ENCODE measurements at regions not wholly inside any gene's neighbourhood (a gene's known extent, or its start where the extent isn't known, plus 50 kb on each side); places are given as distances from the start of the nearest gene placed in this dataset.

DNA sequence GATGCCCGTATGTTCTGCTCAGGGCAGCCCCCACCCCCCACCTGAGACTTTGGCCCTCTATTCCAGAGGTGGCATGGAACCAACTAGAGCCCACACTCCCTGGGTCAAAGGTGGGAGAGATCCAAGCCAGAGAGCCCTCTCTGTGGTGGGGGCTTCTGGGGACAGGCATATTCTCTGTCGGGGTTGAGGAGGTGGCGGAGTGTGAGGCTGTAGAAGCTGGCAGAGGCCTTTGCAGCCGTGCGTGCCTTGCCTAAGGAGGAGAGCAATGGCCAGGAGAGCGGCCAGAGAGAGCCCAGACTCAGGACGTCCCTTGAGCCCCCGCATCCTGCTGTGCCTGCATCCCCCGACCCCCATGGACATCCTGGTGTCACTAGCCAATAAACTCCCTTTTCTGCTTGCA, 79.2 kb upstream of the HPCAL1 start:
- TF ChIP-seq POLR2A (IDR thresholded peaks at IDR 0.05; ENCODE audit: extremely low read depth, insufficient read length) (no peak), MYC (IDR thresholded peaks at IDR 0.05; ENCODE audit: low read depth, low read length) (no peak)
